GM12892 (cell line): ENCODE measurements at regions not wholly inside any gene's neighbourhood (a gene's known extent, or its start where the extent isn't known, plus 50 kb on each side); places are given as distances from the start of the nearest gene placed in this dataset.
"Not testable (repeated sequence)": the region's sequence is repeated elsewhere in the genome, so short reads cannot be mapped to it uniquely, and the experiment has no call there.

Experiments
- POLR2A ChIP-seq: IDR thresholded peaks from 2 replicates; pipeline ENCODE4 v1.6.1; 2011; ENCODE audit warnings: low read depth, low read length, control low read depth
- TAF1 ChIP-seq: IDR thresholded peaks from 2 replicates; pipeline ENCODE4 v1.6.1; 2011; ENCODE audit warnings: low read depth, mild to moderate bottlenecking, control low read depth, low read length, borderline replicate concordance

DNA sequence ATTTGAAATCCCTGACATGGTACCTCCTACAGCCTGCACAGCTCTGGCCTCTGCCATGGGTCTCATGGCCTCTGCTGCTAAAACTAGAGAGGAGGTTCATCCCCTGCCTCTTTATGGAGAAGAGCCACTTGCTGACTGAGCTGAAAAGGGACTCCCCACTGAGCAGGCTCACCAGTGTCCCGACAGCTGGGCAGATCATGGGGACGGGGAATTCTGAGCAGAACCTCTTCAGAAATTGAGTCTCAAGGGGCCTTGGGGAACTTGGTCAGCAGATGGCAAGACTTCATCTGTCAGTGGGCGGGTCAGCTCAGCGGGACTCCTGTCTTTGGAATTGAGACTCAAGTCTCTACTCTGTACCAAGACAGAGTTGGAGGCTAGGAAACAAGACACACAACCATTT, 95.7 kb downstream of the POTEC start:
- TF ChIP-seq POLR2A, TAF1: not testable (repeated sequence)
